Upper lobe of right lung (tissue), 1 donor: ENCODE measurements at regions not wholly inside any gene's neighbourhood (a gene's known extent, or its start where the extent isn't known, plus 50 kb on each side); places are given as distances from the start of the nearest gene placed in this dataset.

Experiments
- ATAC-seq: fragments of 200-7000 bp; cut with Tn5 transposase; one replicate; pipeline ENCODE4 v1.9.1; 2020; ENCODE audit warnings: mild to moderate bottlenecking, moderate library complexity
- DNase-seq: peaks from one replicate; pipeline ENCODE4 v3.0.0-alpha.2; 2020
- H3K27ac ChIP-seq: fragments of 200-600 bp; one replicate; pipeline ENCODE4 v1.8.0; 2022
- H3K27me3 ChIP-seq: fragments of 200-600 bp; one replicate; pipeline ENCODE4 v1.8.0; 2022; ENCODE audit warnings: mild to moderate bottlenecking
- H3K36me3 ChIP-seq: fragments of 200-600 bp; one replicate; pipeline ENCODE4 v1.8.0; 2022
- H3K4me1 ChIP-seq: fragments of 200-600 bp; one replicate; pipeline ENCODE4 v1.8.0; 2022
- H3K4me3 ChIP-seq: fragments of 200-600 bp; one replicate; pipeline ENCODE4 v1.8.0; 2022; ENCODE audit warnings: mild to moderate bottlenecking
- H3K9me3 ChIP-seq: fragments of 200-600 bp; one replicate; pipeline ENCODE4 v1.8.0; 2022
- CTCF ChIP-seq: fragments of 200-600 bp; IDR thresholded peaks from one replicate; pipeline ENCODE4 v1.8.0; 2022; ENCODE audit warnings: antibody characterized with exemption
- intact Hi-C: fragments of 100-400 bp; cut with DNase I; formaldehyde crosslinking; loops from one replicate; pipeline ENCODE4 v1.11.0; 2022
- donor health status: DM: no; HTN: yes; CAD: no; lungs with severe emphysema.

GRCh38 chr3:20870106-20870899, 684.3 kb upstream of the SGO1 start:
- H3K9me3 ChIP-seq, result no peaks in the 10 kb centered on the region
- no peak for ATAC-seq
- no peak for DNase-seq
- H3K4me1 ChIP-seq, result no peaks in the 10 kb centered on the region
- no peaks in the 10 kb centered on the region for H3K27me3 ChIP-seq
- H3K27ac ChIP-seq, result no peak overlapping the region
- H3K4me3 ChIP-seq, result no peak overlapping the region
- intact Hi-C loops, result no loop called here
- H3K36me3 ChIP-seq, result no peaks in the 10 kb centered on the region
- TF ChIP-seq CTCF, result no peak

- DNase-seq, result no peak
- intact Hi-C loops, result no loop called here
Measured at GRCh38 chr3:20865803-20866202, 679.8 kb upstream of the SGO1 start.

GRCh38 chr3:20861454-20861853, 675.4 kb upstream of the SGO1 start:
- Histone ChIP-seq H3K4me3 (no peak overlapping the region), H3K36me3 (no peaks in the 10 kb centered on the region), H3K4me1 (no peaks in the 10 kb centered on the region), H3K27ac (no peak overlapping the region), H3K9me3 (no peaks in the 10 kb centered on the region), H3K27me3 (no peaks in the 10 kb centered on the region)
- ATAC-seq, result no peak
- no peak for DNase-seq
- TF ChIP-seq CTCF, result no peak
- intact Hi-C loops, result no loop called here

More at GRCh38 chr3:20865803-20866202, 679.8 kb upstream of the SGO1 start:
- ATAC-seq, result no peak
- H3K27me3 ChIP-seq, result no peaks in the 10 kb centered on the region
- no peak overlapping the region for H3K4me3 ChIP-seq
- no peaks in the 10 kb centered on the region for H3K4me1 ChIP-seq
- H3K27ac ChIP-seq, result no peak overlapping the region
- TF ChIP-seq CTCF, result no peak
- H3K36me3 ChIP-seq, result no peaks in the 10 kb centered on the region
- no peaks in the 10 kb centered on the region for H3K9me3 ChIP-seq

GRCh38 chr3:20857636-20858035, 671.6 kb upstream of the SGO1 start:
- H3K4me3 ChIP-seq, result no peak overlapping the region
- ATAC-seq (no peak), DNase-seq (no peak)
- H3K27me3 ChIP-seq, result no peaks in the 10 kb centered on the region
- no peaks in the 10 kb centered on the region for H3K9me3 ChIP-seq
- no peaks in the 10 kb centered on the region for H3K4me1 ChIP-seq
- H3K36me3 ChIP-seq, result no peaks in the 10 kb centered on the region
- intact Hi-C loops, result no loop called here
- no peak for TF ChIP-seq CTCF
- no peak overlapping the region for H3K27ac ChIP-seq

- no peak for ATAC-seq
- TF ChIP-seq CTCF, result no peak
- no peaks in the 10 kb centered on the region for H3K27me3 ChIP-seq
Measured at GRCh38 chr3:20853890-20854289, 667.9 kb upstream of the SGO1 start.

More at GRCh38 chr3:20853890-20854289, 667.9 kb upstream of the SGO1 start:
- no peak for DNase-seq
- Histone ChIP-seq H3K27ac (no peak overlapping the region), H3K4me1 (no peaks in the 10 kb centered on the region), H3K36me3 (no peaks in the 10 kb centered on the region), H3K4me3 (no peak overlapping the region), H3K9me3 (no peaks in the 10 kb centered on the region)
- intact Hi-C loops, result no loop called here
